Erythroblast (primary cell): ENCODE measurements at regions not wholly inside any gene's neighbourhood (a gene's known extent, or its start where the extent isn't known, plus 50 kb on each side); places are given as distances from the start of the nearest gene placed in this dataset.

ENCODE experiments used
- GATA1 ChIP-seq: IDR thresholded peaks from 2 replicates; pipeline ENCODE4 v1.6.1; 2011; ENCODE audit warnings: low read depth, mild to moderate bottlenecking, control low read depth, low read length, moderate library complexity
- POLR2A ChIP-seq: IDR thresholded peaks from 2 replicates; pipeline ENCODE4 v1.6.1; 2011; ENCODE audit warnings: mild to moderate bottlenecking, low read length

GRCh38 chr7:124630395-124630794 is 135.2 kb downstream of the GPR37 start:
- TF ChIP-seq POLR2A (no peak), GATA1 (no peak)
